Stimulated activated naive B cell treated with anti-CD40 and anti-IgM and Interleukin-4, amounts not matched to agents 10 μg/mL and 1 μg/mL and 100 μg/mL, for 72 hours (primary cell): ENCODE measurements at regions not wholly inside any gene's neighbourhood (a gene's known extent, or its start where the extent isn't known, plus 50 kb on each side); places are given as distances from the start of the nearest gene placed in this dataset.

ENCODE experiments used
- ATAC-seq, 2 donors: fragments of 150-1000 bp; cut with Tn5 transposase; replicated peaks; 2 replicates each; pipeline ENCODE4 v1.10.0; 2021; ENCODE audit warnings: moderate library complexity in 1 of 2
- DNase-seq: peaks from one replicate; pipeline ENCODE4 v3.0.0; 2021
- H3K27ac Mint-ChIP-seq: one replicate; pipeline ENCODE4 v1.8.0; 2022; ENCODE audit warnings: mild to moderate bottlenecking, mixed read lengths
- H3K27me3 Mint-ChIP-seq, 2 donors: one replicate each; pipeline ENCODE4 v1.8.0; 2022; ENCODE audit warnings: mixed read lengths in 2 of 2
- H3K36me3 Mint-ChIP-seq, 2 donors: one replicate each; pipeline ENCODE4 v1.8.0; 2022; ENCODE audit warnings: mixed read lengths in 2 of 2, mild to moderate bottlenecking in 1 of 2
- H3K4me1 Mint-ChIP-seq, 2 donors: one replicate each; pipeline ENCODE4 v1.8.0; 2022; ENCODE audit warnings: mixed read lengths in 2 of 2, mild to moderate bottlenecking in 1 of 2
- H3K4me3 Mint-ChIP-seq, 2 donors: one replicate each; pipeline ENCODE4 v1.8.0; 2022; ENCODE audit warnings: mild to moderate bottlenecking in 2 of 2, mixed read lengths in 2 of 2, moderate library complexity in 1 of 2
- H3K9me3 Mint-ChIP-seq, 2 donors: one replicate each; pipeline ENCODE4 v1.8.0; 2022; ENCODE audit warnings: mixed read lengths in 2 of 2, mild to moderate bottlenecking in 1 of 2

DNA sequence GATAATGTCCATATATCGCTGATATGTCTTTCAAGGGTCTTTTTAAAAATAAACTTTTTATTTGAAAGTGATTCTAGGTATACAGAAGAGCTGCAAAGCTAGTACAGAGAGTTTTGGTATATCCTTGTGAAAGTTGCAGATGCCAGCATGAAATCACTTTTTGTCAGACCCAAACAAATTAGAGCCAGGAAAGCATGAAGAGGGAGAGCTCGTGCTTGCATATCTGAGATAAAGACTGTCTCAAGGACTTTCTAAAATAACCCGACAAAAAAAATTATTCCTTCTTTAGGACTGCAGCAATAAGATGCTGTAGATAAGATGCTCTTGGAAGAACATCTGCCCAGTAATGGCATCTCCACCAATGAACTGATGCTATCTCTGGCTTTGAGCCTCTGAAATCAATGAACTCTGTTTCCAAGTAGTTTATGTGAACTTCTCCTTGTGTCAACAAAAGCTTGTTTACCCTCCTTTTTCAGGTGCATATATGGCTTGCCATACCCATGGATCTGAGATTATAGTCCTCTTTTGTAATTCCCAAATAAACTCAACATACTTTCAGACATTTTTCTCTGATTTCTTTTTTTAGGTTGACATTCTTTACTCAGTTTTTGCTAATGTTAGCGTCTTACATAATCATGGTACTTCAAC, 774.6 kb upstream of the FAM98A start:
- Mint-ChIP-seq H3K4me1 (no peaks in the 10 kb centered on the region), H3K4me3 (no peak overlapping the region)
- no peak for ATAC-seq

DNA sequence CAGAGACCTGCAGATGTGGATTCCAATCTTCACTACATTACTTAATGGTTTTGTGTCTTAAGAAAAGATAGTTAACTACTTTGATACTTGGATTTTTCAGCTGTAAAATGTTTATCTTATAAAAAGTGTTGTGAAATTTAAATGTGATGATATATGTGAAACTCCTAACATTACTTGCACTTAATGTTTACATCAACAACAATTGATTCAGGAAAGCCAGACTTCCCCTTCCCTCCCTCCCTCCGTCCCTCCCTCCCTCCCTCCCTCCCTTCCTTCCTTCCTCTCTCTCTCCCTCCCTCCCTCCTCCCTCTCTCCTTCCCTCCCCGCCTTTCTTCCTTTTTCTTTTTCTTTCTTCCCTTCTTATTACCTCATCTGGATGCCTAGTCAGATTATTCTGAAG, 773.9 kb upstream of the FAM98A start:
- Mint-ChIP-seq H3K27ac (no peak overlapping the region), H3K36me3 (no peaks in the 10 kb centered on the region), H3K9me3 (peaks cover 0 to 4% of the 10 kb centered on the region in 2 donors), H3K27me3 (no peaks in the 10 kb centered on the region), H3K4me1 (no peaks in the 10 kb centered on the region), H3K4me3 (no peak overlapping the region)
- no peak for ATAC-seq
- no peak for DNase-seq

More for the DNA sequence above, 774.6 kb upstream of the FAM98A start:
- DNase-seq, result no peak
- peaks cover 0 to 4% of the 10 kb centered on the region in 2 donors for H3K9me3 Mint-ChIP-seq
- no peaks in the 10 kb centered on the region for H3K36me3 Mint-ChIP-seq
- no peaks in the 10 kb centered on the region for H3K27me3 Mint-ChIP-seq
- H3K27ac Mint-ChIP-seq, result no peak overlapping the region

DNA sequence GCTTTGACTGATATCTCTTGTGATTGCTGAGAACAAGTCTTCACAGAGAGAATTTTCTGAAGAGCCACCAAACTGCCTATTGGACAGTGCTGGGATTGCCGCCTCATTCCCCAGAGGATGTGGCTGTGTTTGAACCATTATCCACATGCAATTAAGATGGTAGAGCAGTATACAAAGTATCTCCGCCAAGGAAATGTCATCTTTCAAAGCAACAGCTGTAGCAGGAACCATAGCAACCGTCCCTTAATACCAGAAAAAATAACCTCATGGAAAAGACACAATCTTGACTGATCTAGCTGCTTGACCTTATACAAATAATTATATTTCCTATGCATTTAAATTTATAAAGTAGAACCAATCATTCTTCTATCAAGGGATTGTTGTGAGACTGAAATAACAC, 772.6 kb upstream of the FAM98A start:
- Mint-ChIP-seq H3K4me3 (no peak overlapping the region), H3K4me1 (no peaks in the 10 kb centered on the region), H3K27me3 (no peaks in the 10 kb centered on the region), H3K36me3 (no peaks in the 10 kb centered on the region), H3K9me3 (peaks cover 0 to 4% of the 10 kb centered on the region in 2 donors), H3K27ac (no peak overlapping the region)
- ATAC-seq (no peak), DNase-seq (no peak)

DNA sequence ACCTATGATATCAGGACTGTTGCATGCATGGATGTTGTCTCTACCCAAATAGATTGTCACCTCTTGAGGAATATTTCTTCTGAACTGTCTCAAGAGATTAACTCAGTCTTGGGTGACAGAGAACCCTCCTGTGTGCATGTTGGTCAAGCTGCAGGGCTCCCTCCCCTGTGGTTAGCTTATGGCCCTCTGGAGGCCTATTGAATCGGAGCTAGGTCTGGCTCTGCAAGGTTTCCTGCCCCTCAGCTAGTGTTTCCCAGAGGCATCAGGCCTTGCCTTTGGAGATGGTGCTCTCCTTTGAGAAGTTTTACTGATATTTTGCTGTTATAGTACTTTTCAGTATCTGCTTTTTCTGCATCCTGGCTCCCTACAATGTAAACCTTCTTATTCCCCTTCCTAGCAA, 769.2 kb upstream of the FAM98A start:
- H3K4me1 Mint-ChIP-seq, result no peaks in the 10 kb centered on the region
- DNase-seq, result no peak
- peaks cover 0 to 5% of the 10 kb centered on the region in 2 donors for H3K9me3 Mint-ChIP-seq
- H3K27ac Mint-ChIP-seq, result no peak overlapping the region
- H3K27me3 Mint-ChIP-seq, result no peaks in the 10 kb centered on the region
- no peaks in the 10 kb centered on the region for H3K36me3 Mint-ChIP-seq
- ATAC-seq, result peak in 1 of 2 donors; percentile 21
- no peak overlapping the region for H3K4me3 Mint-ChIP-seq

DNA sequence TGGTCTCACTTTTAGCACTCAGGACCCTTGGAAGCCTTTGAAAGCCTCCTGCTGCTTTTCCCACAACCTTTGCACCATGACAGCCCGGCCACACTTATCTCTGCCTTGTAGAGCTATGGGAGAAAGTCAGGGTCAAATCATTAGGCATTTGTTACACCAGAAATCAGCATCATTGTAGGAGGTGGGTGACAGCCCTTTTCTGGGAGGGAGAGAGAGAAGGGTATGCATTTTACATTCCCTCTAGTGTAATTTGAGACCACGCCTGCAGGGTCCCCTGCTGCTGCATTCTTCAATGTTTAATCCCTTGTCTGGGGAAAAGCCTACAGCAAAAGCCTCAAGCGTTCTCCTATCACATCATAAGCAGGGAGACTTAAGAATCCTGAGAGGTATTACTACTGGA, 766.8 kb upstream of the FAM98A start:
- Mint-ChIP-seq H3K4me3 (no peak overlapping the region), H3K27ac (no peak overlapping the region), H3K9me3 (peaks cover 0 to 3% of the 10 kb centered on the region in 2 donors), H3K36me3 (no peaks in the 10 kb centered on the region), H3K4me1 (no peaks in the 10 kb centered on the region), H3K27me3 (no peaks in the 10 kb centered on the region)
- DNase-seq (no peak), ATAC-seq (no peak)

- H3K36me3 Mint-ChIP-seq, result no peaks in the 10 kb centered on the region
- no peak for ATAC-seq
- H3K9me3 Mint-ChIP-seq, result peaks cover 0 to 3% of the 10 kb centered on the region in 2 donors
- no peaks in the 10 kb centered on the region for H3K27me3 Mint-ChIP-seq
- H3K4me1 Mint-ChIP-seq, result no peaks in the 10 kb centered on the region
- H3K27ac Mint-ChIP-seq, result no peak overlapping the region
- DNase-seq, result no peak
- H3K4me3 Mint-ChIP-seq, result no peak overlapping the region
These were observed 766.4 kb upstream of the FAM98A start for GRCh38 chr2:34365512-34365911.

- no peaks in the 10 kb centered on the region for H3K36me3 Mint-ChIP-seq
- H3K9me3 Mint-ChIP-seq, result no peaks in the 10 kb centered on the region
- DNase-seq (no peak), ATAC-seq (no peak)
- no peaks in the 10 kb centered on the region for H3K27me3 Mint-ChIP-seq
- H3K4me1 Mint-ChIP-seq, result no peaks in the 10 kb centered on the region
- no peak overlapping the region for H3K27ac Mint-ChIP-seq
- H3K4me3 Mint-ChIP-seq, result no peak overlapping the region
These were observed 754.5 kb upstream of the FAM98A start for GRCh38 chr2:34353509-34354113.

- Mint-ChIP-seq H3K36me3 (no peaks in the 10 kb centered on the region), H3K4me3 (no peak overlapping the region), H3K4me1 (no peaks in the 10 kb centered on the region)
These were observed 750.4 kb upstream of the FAM98A start for GRCh38 chr2:34349527-34349926.

DNA sequence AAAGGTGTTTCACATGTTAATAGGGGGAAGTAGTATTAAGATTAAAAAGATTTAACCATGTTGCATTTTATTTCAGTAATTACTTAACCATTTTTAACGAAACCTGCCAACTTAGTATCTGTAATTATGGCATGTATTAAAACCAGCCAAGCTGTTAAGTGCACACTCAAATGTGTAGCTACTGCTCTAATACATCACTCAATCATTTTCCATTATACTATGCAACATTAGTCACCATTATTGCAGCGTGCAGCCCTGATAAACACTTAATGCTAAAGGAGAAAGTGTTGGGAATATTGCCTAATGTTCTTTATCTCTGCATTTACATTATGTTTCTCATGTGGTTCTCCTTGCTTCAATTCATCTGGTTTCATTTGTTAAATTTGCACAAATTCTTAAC, 745.9 kb upstream of the FAM98A start:
- H3K36me3 Mint-ChIP-seq, result no peaks in the 10 kb centered on the region
- no peaks in the 10 kb centered on the region for H3K4me1 Mint-ChIP-seq
- no peak for DNase-seq
- H3K4me3 Mint-ChIP-seq, result no peak overlapping the region
- no peaks in the 10 kb centered on the region for H3K27me3 Mint-ChIP-seq
- no peak overlapping the region for H3K27ac Mint-ChIP-seq
- no peak for ATAC-seq
- peaks cover 0 to 4% of the 10 kb centered on the region in 2 donors for H3K9me3 Mint-ChIP-seq

More at GRCh38 chr2:34349527-34349926, 750.4 kb upstream of the FAM98A start:
- H3K9me3 Mint-ChIP-seq, result no peaks in the 10 kb centered on the region
- DNase-seq (no peak), ATAC-seq (no peak)
- H3K27ac Mint-ChIP-seq, result no peak overlapping the region
- H3K27me3 Mint-ChIP-seq, result no peaks in the 10 kb centered on the region

DNA sequence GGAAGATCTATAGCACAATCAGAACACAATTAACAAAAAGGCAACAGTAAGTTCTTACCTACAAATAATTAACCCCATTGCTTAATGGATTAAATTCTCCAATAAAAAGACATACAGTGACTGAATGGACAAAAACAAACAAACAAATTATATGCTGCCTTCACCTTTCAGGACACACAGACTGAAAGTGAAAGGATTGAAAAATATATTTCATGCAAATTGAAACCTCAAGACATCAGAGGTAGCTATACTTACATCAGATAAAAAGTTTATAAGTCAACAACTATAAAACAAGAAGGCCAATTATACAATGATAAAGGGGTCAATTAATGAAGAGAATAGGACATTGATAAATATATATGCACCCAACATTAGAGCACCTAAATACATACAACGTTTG, 741.2 kb upstream of the FAM98A start:
- no peak overlapping the region for H3K4me3 Mint-ChIP-seq
- H3K27me3 Mint-ChIP-seq, result no peaks in the 10 kb centered on the region
- H3K36me3 Mint-ChIP-seq, result no peaks in the 10 kb centered on the region
- no peak overlapping the region for H3K27ac Mint-ChIP-seq
- DNase-seq, result no peak
- no peaks in the 10 kb centered on the region for H3K4me1 Mint-ChIP-seq
- H3K9me3 Mint-ChIP-seq, result peaks cover 0 to 4% of the 10 kb centered on the region in 2 donors
- no peak for ATAC-seq

- ATAC-seq (no peak), DNase-seq (no peak)
- Mint-ChIP-seq H3K4me1 (no peaks in the 10 kb centered on the region), H3K4me3 (no peak overlapping the region), H3K9me3 (peaks cover 0 to 4% of the 10 kb centered on the region in 2 donors), H3K36me3 (no peaks in the 10 kb centered on the region), H3K27me3 (no peaks in the 10 kb centered on the region), H3K27ac (no peak overlapping the region)
These were observed 738.6 kb upstream of the FAM98A start for GRCh38 chr2:34337735-34338134.

- Mint-ChIP-seq H3K27ac (no peak overlapping the region), H3K9me3 (no peaks in the 10 kb centered on the region)
These were observed 733.7 kb upstream of the FAM98A start for GRCh38 chr2:34332813-34333212.

DNA sequence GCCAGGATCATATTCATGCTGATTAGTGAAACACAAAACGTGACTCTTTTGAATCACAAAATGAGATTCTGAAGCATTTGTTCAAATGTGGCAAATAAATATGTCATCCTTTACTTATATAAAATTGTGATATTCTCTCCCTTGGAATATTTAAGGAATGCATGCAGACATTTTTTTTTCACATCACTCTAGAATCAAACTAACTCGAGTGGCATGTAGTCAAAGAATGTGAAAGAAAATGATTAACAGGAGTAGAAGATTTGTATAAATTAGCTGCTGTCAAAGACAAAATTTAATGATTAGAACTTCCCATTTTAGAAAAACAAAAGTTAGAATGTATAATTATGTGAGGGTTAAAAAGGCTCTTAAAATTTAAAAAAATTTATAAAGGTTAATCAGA, 721.0 kb upstream of the FAM98A start:
- H3K4me1 Mint-ChIP-seq, result no peaks in the 10 kb centered on the region
- no peak overlapping the region for H3K4me3 Mint-ChIP-seq
- H3K27me3 Mint-ChIP-seq, result no peaks in the 10 kb centered on the region
- no peaks in the 10 kb centered on the region for H3K9me3 Mint-ChIP-seq
- no peaks in the 10 kb centered on the region for H3K36me3 Mint-ChIP-seq
- DNase-seq, result no peak
- no peak for ATAC-seq
- H3K27ac Mint-ChIP-seq, result no peak overlapping the region

More at GRCh38 chr2:34332813-34333212, 733.7 kb upstream of the FAM98A start:
- H3K4me3 Mint-ChIP-seq, result no peak overlapping the region
- no peaks in the 10 kb centered on the region for H3K27me3 Mint-ChIP-seq
- no peaks in the 10 kb centered on the region for H3K4me1 Mint-ChIP-seq
- ATAC-seq (no peak), DNase-seq (no peak)
- no peaks in the 10 kb centered on the region for H3K36me3 Mint-ChIP-seq

- no peak overlapping the region for H3K4me3 Mint-ChIP-seq
- DNase-seq, result no peak
- no peaks in the 10 kb centered on the region for H3K9me3 Mint-ChIP-seq
- H3K4me1 Mint-ChIP-seq, result no peaks in the 10 kb centered on the region
- no peaks in the 10 kb centered on the region for H3K36me3 Mint-ChIP-seq
- ATAC-seq, result no peak
- no peak overlapping the region for H3K27ac Mint-ChIP-seq
- no peaks in the 10 kb centered on the region for H3K27me3 Mint-ChIP-seq
These were observed 718.7 kb upstream of the FAM98A start for GRCh38 chr2:34317797-34318196.

DNA sequence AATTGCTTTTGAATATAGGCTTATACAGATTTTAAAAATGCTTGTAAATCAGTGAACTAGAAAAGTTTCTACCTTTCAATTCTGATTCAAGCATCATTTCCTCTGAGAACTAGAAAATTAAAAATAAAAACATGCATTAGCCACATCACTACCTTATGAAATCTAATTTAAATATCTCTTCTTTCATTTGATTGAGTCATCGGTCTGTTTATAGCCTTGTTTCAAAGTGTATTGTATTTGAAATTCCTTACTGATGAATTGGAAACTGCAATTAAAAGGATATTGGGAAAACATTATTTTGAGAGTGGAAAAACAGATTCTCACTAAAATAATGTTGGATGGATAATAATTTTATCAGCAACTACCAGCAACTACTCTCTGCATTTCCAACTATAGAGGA, 717.7 kb upstream of the FAM98A start:
- no peak for ATAC-seq
- H3K4me1 Mint-ChIP-seq, result no peaks in the 10 kb centered on the region
- H3K4me3 Mint-ChIP-seq, result no peak overlapping the region
- no peaks in the 10 kb centered on the region for H3K36me3 Mint-ChIP-seq
- no peaks in the 10 kb centered on the region for H3K27me3 Mint-ChIP-seq
- H3K27ac Mint-ChIP-seq, result no peak overlapping the region
- peaks cover 0 to 3% of the 10 kb centered on the region in 2 donors for H3K9me3 Mint-ChIP-seq
- no peak for DNase-seq
